ENCODE measurements at regions not wholly inside any gene's neighbourhood (a gene's known extent, or its start where the extent isn't known, plus 50 kb on each side); places are given as distances from the start of the nearest gene placed in this dataset.

DNA sequence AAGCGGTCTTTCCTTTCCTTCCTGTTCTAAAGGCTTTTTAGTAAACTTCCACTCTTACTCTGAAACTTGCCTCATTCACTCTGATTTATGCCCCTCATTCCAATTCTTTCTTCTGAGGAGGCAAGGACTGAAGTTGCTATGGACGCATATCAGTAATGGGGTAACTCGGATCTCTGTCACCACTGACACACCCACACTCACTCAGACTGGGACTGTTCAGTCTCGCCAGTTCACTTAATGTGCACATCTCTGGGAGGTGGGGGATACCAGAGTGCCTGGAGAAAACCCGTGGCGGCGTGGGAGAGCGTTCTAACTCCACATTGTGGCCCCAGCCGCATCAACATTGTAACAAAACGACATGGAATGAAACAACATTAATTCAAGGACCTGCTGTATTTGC lies 1139.3 kb upstream of the CELF2 start:
- no peaks in the 10 kb centered on the region for H3K9me3 ChIP-seq (ENCODE audit: low read length)
- H3K4me2 ChIP-seq (ENCODE audit: low read length) = no peak overlapping the region
- H3K9ac ChIP-seq (ENCODE audit: low read length) = no peak overlapping the region
- H3K4me3 ChIP-seq (ENCODE audit: low read depth, low read length, poor library complexity, severe bottlenecking) = no peak overlapping the region
- H3K9me2 ChIP-seq (ENCODE audit: low read depth, low read length) = no peaks in the 10 kb centered on the region
- H2AFZ ChIP-seq (ENCODE audit: low read length) = no peak overlapping the region
- TF ChIP-seq, protein P1, sequence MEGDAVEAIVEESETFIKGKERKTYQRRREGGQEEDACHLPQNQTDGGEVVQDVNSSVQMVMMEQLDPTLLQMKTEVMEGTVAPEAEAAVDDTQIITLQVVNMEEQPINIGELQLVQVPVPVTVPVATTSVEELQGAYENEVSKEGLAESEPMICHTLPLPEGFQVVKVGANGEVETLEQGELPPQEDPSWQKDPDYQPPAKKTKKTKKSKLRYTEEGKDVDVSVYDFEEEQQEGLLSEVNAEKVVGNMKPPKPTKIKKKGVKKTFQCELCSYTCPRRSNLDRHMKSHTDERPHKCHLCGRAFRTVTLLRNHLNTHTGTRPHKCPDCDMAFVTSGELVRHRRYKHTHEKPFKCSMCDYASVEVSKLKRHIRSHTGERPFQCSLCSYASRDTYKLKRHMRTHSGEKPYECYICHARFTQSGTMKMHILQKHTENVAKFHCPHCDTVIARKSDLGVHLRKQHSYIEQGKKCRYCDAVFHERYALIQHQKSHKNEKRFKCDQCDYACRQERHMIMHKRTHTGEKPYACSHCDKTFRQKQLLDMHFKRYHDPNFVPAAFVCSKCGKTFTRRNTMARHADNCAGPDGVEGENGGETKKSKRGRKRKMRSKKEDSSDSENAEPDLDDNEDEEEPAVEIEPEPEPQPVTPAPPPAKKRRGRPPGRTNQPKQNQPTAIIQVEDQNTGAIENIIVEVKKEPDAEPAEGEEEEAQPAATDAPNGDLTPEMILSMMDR (IDR thresholded peaks at IDR 0.05; ENCODE audit: low read length) = no peak
- TF ChIP-seq EZH2 (IDR thresholded peaks at IDR 0.05; ENCODE audit: borderline replicate concordance, low read length) = no peak
- H3K27me3 ChIP-seq (ENCODE audit: insufficient read depth, low read length) = no peaks in the 10 kb centered on the region
- H3K36me3 ChIP-seq (ENCODE audit: insufficient read depth, low read length) = no peaks in the 10 kb centered on the region
- no peaks in the 10 kb centered on the region for H3F3A ChIP-seq (ENCODE audit: insufficient read depth, low read length)
- H4K20me1 ChIP-seq (ENCODE audit: insufficient read depth, low read length) = no peaks in the 10 kb centered on the region
- no peaks in the 10 kb centered on the region for H3K79me2 ChIP-seq (ENCODE audit: insufficient read depth, low read length)
- no peaks in the 10 kb centered on the region for H3K4me1 ChIP-seq (ENCODE audit: insufficient read depth, low read length, severe bottlenecking)
- H3K27ac ChIP-seq (ENCODE audit: low read depth, low read length, poor library complexity, severe bottlenecking) = no peak overlapping the region

DNA sequence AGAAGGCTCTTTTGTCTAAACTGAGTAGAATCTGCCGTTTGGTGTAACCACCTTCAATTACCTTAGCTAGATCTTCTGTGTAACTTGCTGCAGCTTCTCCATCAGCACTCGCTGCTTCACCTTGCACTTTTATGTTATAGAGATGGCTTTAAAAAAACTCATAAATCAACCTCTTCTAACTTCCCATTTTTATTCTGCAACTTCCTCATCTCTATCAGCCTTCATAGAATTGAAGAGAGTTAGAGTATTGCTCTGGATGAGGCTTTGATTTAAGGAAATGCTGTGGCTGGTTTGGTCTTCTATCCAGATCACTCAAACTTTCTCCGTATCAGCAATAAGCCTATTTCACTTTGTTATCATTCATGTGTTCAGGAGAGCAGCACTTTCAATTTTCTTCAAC lies 1131.9 kb upstream of the CELF2 start:
- H4K20me1 ChIP-seq (ENCODE audit: insufficient read depth, low read length) = no peaks in the 10 kb centered on the region
- H3K4me2 ChIP-seq (ENCODE audit: low read length) = no peak overlapping the region

DNA sequence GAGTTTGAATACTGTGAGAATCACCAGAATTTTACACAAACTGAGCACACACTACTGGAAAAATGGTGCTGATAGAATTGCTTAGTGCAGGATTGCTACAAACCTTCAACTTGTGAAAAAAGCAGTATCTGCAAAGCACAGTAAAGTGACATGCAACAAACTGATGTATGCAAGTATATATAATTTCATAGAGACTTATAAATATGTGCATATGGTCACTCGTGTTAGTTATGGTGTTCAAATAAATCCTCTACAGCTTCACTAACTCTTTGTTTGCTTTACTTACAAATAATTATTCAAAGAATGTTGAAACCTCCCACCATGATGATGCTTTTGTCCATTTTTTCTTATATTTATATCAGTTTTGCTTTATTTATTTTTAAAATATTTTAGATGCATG lies 1130.9 kb upstream of the CELF2 start:
- H3K4me1 ChIP-seq (ENCODE audit: insufficient read depth, low read length, severe bottlenecking) = no peaks in the 10 kb centered on the region
- no peaks in the 10 kb centered on the region for H3K9me2 ChIP-seq (ENCODE audit: low read depth, low read length)
- H3K4me2 ChIP-seq (ENCODE audit: low read length) = no peak overlapping the region
- no peaks in the 10 kb centered on the region for H3K36me3 ChIP-seq (ENCODE audit: insufficient read depth, low read length)
- H3K79me2 ChIP-seq (ENCODE audit: insufficient read depth, low read length) = no peaks in the 10 kb centered on the region
- H3K27me3 ChIP-seq (ENCODE audit: insufficient read depth, low read length) = no peaks in the 10 kb centered on the region
- H3F3A ChIP-seq (ENCODE audit: insufficient read depth, low read length) = no peaks in the 10 kb centered on the region
- H3K9ac ChIP-seq (ENCODE audit: low read length) = no peak overlapping the region
- no peaks in the 10 kb centered on the region for H4K20me1 ChIP-seq (ENCODE audit: insufficient read depth, low read length)
- no peak overlapping the region for H3K27ac ChIP-seq (ENCODE audit: low read depth, low read length, poor library complexity, severe bottlenecking)
- H2AFZ ChIP-seq (ENCODE audit: low read length) = no peak overlapping the region
- no peaks in the 10 kb centered on the region for H3K9me3 ChIP-seq (ENCODE audit: low read length)
- TF ChIP-seq EZH2 (IDR thresholded peaks at IDR 0.05; ENCODE audit: borderline replicate concordance, low read length) = no peak
- TF ChIP-seq, protein P1 (IDR thresholded peaks at IDR 0.05; ENCODE audit: low read length) = no peak
- no peak overlapping the region for H3K4me3 ChIP-seq (ENCODE audit: low read depth, low read length, poor library complexity, severe bottlenecking)

More for the DNA sequence above, 1131.9 kb upstream of the CELF2 start:
- Histone ChIP-seq H3K9me2 (ENCODE audit: low read depth, low read length) (no peaks in the 10 kb centered on the region), H3K4me1 (ENCODE audit: insufficient read depth, low read length, severe bottlenecking) (no peaks in the 10 kb centered on the region), H2AFZ (ENCODE audit: low read length) (no peak overlapping the region), H3K27ac (ENCODE audit: low read depth, low read length, poor library complexity, severe bottlenecking) (no peak overlapping the region), H3K79me2 (ENCODE audit: insufficient read depth, low read length) (no peaks in the 10 kb centered on the region), H3K4me3 (ENCODE audit: low read depth, low read length, poor library complexity, severe bottlenecking) (no peak overlapping the region), H3K9ac (ENCODE audit: low read length) (no peak overlapping the region), H3F3A (ENCODE audit: insufficient read depth, low read length) (no peaks in the 10 kb centered on the region), H3K9me3 (ENCODE audit: low read length) (no peaks in the 10 kb centered on the region), H3K27me3 (ENCODE audit: insufficient read depth, low read length) (no peaks in the 10 kb centered on the region), H3K36me3 (ENCODE audit: insufficient read depth, low read length) (no peaks in the 10 kb centered on the region)
- TF ChIP-seq EZH2 (IDR thresholded peaks at IDR 0.05; ENCODE audit: borderline replicate concordance, low read length) = no peak
- TF ChIP-seq, protein P1 (IDR thresholded peaks at IDR 0.05; ENCODE audit: low read length) = no peak
